T-helper 1 cell treated with Interleukin-12 subunit alpha and Interleukin-12 subunit beta and Interleukin-4 antibody, amounts not matched to agents 30 ng/mL and 1 ng/mL, for 36 hours (primary cell): ENCODE measurements at regions not wholly inside any gene's neighbourhood (a gene's known extent, or its start where the extent isn't known, plus 50 kb on each side); places are given as distances from the start of the nearest gene placed in this dataset.
"Not testable (repeated sequence)": the region's sequence is repeated elsewhere in the genome, so short reads cannot be mapped to it uniquely, and the experiment has no call there.

Source experiments
- intact Hi-C: fragments of 100-400 bp; cut with micrococcal nuclease; formaldehyde crosslinking; loops from one replicate; pipeline ENCODE4 v1.15.1; 2024

- intact Hi-C loops, result no loop called here
Observed at GRCh38 chr2:160721089-160722040, 227.8 kb upstream of the RBMS1 start.

GRCh38 chr2:160726046-160726445 lies 232.4 kb upstream of the RBMS1 start:
- intact Hi-C loops, result no loop called here

GRCh38 chr2:160730296-160730995 lies 236.8 kb upstream of the RBMS1 start:
- intact Hi-C loops, result no loop called here

- intact Hi-C loops, result no loop called here
Observed at GRCh38 chr2:160731415-160731814, 237.8 kb upstream of the RBMS1 start.

- intact Hi-C loops, result no loop called here
Observed at GRCh38 chr2:160731856-160732255, 238.2 kb upstream of the RBMS1 start.

- intact Hi-C loops, result no loop called here
Observed at GRCh38 chr2:160735696-160736095, 242.1 kb upstream of the RBMS1 start.

- intact Hi-C loops, result no loop called here
Observed at GRCh38 chr2:160736148-160737028, 242.8 kb upstream of the RBMS1 start.

- intact Hi-C loops, result no loop called here
Observed at GRCh38 chr2:160737247-160737646, 243.6 kb upstream of the RBMS1 start.

- intact Hi-C loops, result no loop called here
Observed at GRCh38 chr2:160741271-160741670, 247.7 kb upstream of the RBMS1 start.

GRCh38 chr2:160741815-160742214 lies 248.2 kb upstream of the RBMS1 start:
- intact Hi-C loops, result no loop called here

- intact Hi-C loops, result no loop called here
Observed at GRCh38 chr2:160742667-160743066, 249.1 kb upstream of the RBMS1 start.

GRCh38 chr2:160747501-160748170 lies 254.0 kb upstream of the RBMS1 start:
- intact Hi-C loops, result no loop called here

- intact Hi-C loops, result no loop called here
Observed at GRCh38 chr2:160751021-160751420, 257.4 kb upstream of the RBMS1 start.

- intact Hi-C loops, result no loop called here
Observed at GRCh38 chr2:160752475-160753330, 259.1 kb upstream of the RBMS1 start.

- intact Hi-C loops, result no loop called here
Observed at GRCh38 chr2:160753331-160753654, 259.7 kb upstream of the RBMS1 start.

GRCh38 chr2:160753960-160754359 lies 260.4 kb upstream of the RBMS1 start:
- intact Hi-C loops, result no loop called here

- intact Hi-C loops, result no loop called here
Observed at GRCh38 chr2:160756481-160756880, 262.9 kb upstream of the RBMS1 start.

- intact Hi-C loops, result not testable (repeated sequence)
Observed at GRCh38 chr2:160762493-160763128, 269.0 kb upstream of the RBMS1 start.

GRCh38 chr2:160783474-160783873 lies 289.9 kb upstream of the RBMS1 start:
- intact Hi-C loops, result no loop called here

- intact Hi-C loops, result no loop called here
Observed at GRCh38 chr2:160784034-160784433, 290.4 kb upstream of the RBMS1 start.
